Thymus (tissue), 11 donors: ENCODE measurements at regions not wholly inside any gene's neighbourhood (a gene's known extent, or its start where the extent isn't known, plus 50 kb on each side); places are given as distances from the start of the nearest gene placed in this dataset.

Source experiments
- DNase-seq, 9 donors: peaks; one replicate each; pipeline ENCODE4 v3.0.0-alpha.2; 2013; ENCODE audit warnings: low spot score in 9 of 9, low read depth in 6 of 9, missing footprints in 1 of 9
- H3K27ac ChIP-seq, 2 donors: one replicate each; pipeline ENCODE4 v1.5.1; 2013; ENCODE audit warnings: control low read depth in 1 of 2, low read depth in 1 of 2, low read length in 1 of 2, mild to moderate bottlenecking in 1 of 2, moderate library complexity in 1 of 2
- H3K27me3 ChIP-seq, 2 donors: one replicate each; pipeline ENCODE4 v1.5.1; 2013; ENCODE audit warnings: low read length in 1 of 2; ENCODE audit not compliant: control insufficient read depth in 2 of 2, insufficient read depth in 1 of 2
- H3K36me3 ChIP-seq, 2 donors: one replicate each; pipeline ENCODE4 v1.5.1; 2013; ENCODE audit warnings: low read length in 1 of 2, mild to moderate bottlenecking in 1 of 2, moderate library complexity in 1 of 2; ENCODE audit not compliant: control insufficient read depth in 2 of 2, insufficient read depth in 2 of 2
- H3K4me1 ChIP-seq, 2 donors: one replicate each; pipeline ENCODE4 v1.5.1; 2013; ENCODE audit warnings: low read length in 2 of 2; ENCODE audit not compliant: control insufficient read depth in 2 of 2, insufficient read depth in 2 of 2
- H3K4me3 ChIP-seq, 2 donors: one replicate each; pipeline ENCODE4 v1.5.1; 2013; ENCODE audit warnings: low read length in 2 of 2, control low read depth in 1 of 2, mild to moderate bottlenecking in 1 of 2
- H3K9me3 ChIP-seq, 2 donors: one replicate each; pipeline ENCODE4 v1.5.1; 2013; ENCODE audit warnings: low read length in 1 of 2, mild to moderate bottlenecking in 1 of 2; ENCODE audit not compliant: control insufficient read depth in 2 of 2, insufficient read depth in 1 of 2
- WGBS: extraction: QIAGEN DNeasy Blood & Tissue Kit; methylation state at CpG from one replicate; pipeline ENCODE4 v1.1.7; 2013; 5-methylcytosine and 5-hydroxymethylcytosine counted together
- donor health status: healthy.

DNA sequence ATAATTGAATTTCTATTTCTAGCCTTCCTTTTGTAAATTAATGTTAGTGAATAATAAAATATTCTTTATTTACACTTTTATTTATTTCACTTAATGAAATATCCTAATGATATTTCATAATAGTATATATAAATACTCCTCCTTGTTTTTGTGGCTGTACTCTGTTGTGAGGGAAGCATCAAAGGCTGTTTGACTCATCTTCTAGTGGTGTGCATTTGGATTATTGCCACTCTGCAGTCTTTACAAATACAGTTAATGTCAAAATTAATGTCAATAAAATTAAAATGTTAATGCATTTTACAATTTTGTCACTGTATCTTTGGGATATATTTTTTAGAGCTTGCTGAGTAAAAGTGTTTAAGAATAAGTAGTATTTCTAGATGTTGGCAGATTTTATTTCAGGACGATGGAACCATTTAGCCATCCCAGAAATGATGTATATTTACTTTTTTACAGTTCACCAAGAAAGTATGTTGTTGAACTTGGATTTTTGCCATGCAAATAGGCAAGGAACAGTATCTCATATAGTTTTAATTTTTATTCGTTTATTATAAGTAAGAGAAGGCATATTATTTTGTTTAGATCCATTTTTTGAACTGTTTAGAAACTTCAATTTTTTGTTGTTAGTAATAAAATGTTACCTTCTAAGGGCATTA is 281.2 kb upstream of the SLITRK6 start:
- no peak for DNase-seq
- Histone ChIP-seq H3K27ac (no peak overlapping the region), H3K4me1 (no peaks in the 10 kb centered on the region), H3K9me3 (no peaks in the 10 kb centered on the region), H3K36me3 (no peaks in the 10 kb centered on the region), H3K27me3 (no peaks in the 10 kb centered on the region), H3K4me3 (no peak overlapping the region)
- 90% methylated on average over 2 of the region's 2 CpGs for WGBS

DNA sequence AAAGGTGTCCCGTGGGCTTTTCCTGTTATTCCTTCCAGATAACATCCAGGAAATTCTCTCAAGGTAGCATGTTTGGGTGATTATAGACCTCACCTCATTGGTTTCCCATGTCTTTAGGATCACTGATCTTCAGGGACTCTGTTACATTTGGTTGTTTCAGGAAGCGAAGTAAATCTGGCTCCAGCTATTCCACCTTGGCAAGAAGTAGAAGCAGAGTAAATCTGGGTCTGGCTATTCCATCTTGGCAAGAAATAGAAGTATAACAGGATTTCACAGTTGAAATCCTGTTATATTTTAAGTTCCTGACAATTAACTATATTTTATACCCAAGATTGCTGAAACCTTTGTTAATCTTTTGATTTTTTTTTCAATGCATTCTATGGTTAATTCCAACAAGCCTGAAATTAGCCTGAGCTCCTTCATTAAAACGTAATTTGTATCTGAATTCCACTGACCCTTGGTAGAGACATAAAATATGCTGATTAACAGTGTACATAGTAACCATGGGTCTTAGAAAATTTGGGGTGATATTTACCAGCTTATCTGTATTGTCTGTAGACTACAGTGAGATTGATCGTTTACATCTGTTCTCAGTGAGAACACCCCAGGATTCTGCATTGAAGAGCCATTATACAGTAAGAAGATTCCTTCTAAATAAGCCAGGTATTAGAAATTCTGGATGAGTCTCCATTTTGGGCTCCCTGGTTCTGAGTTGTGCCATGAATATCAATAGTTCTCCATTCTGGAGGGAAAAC is 267.6 kb upstream of the SLITRK6 start:
- H3K4me1 ChIP-seq: no peaks in the 10 kb centered on the region
- no peak overlapping the region for H3K27ac ChIP-seq
- WGBS: 80% methylated on average over 4 of the region's 4 CpGs
- H3K4me3 ChIP-seq: no peak overlapping the region
- no peaks in the 10 kb centered on the region for H3K27me3 ChIP-seq
- peaks cover 1 to 2% of the 10 kb centered on the region in 2 donors for H3K9me3 ChIP-seq
- no peak for DNase-seq
- no peaks in the 10 kb centered on the region for H3K36me3 ChIP-seq

DNA sequence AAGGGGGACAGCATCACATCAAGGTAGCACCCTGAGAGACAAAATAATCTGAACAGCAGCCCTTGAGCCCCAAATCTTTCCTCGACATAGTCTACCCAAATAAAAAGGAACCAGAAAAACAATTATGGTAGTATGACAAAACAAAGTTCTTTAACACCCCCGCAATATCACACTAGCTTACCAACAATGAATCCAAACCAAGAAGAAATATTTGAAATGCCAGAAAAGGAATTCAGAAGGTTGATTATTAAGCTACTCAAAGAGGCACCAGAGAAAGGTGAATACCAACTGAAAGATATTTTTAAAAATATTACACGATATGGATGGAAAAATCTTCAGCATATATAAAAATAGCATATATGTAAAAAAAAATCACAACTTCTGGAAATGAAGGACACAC is 252.9 kb upstream of the SLITRK6 start:
- no peaks in the 10 kb centered on the region for H3K36me3 ChIP-seq
- DNase-seq: no peak
- H3K27ac ChIP-seq: no peak overlapping the region
- peaks cover 2 to 4% of the 10 kb centered on the region in 2 donors for H3K9me3 ChIP-seq
- H3K4me1 ChIP-seq: no peaks in the 10 kb centered on the region
- H3K4me3 ChIP-seq: no peak overlapping the region
- no peaks in the 10 kb centered on the region for H3K27me3 ChIP-seq
- WGBS: 76% methylated on average over 3 of the region's 3 CpGs

DNA sequence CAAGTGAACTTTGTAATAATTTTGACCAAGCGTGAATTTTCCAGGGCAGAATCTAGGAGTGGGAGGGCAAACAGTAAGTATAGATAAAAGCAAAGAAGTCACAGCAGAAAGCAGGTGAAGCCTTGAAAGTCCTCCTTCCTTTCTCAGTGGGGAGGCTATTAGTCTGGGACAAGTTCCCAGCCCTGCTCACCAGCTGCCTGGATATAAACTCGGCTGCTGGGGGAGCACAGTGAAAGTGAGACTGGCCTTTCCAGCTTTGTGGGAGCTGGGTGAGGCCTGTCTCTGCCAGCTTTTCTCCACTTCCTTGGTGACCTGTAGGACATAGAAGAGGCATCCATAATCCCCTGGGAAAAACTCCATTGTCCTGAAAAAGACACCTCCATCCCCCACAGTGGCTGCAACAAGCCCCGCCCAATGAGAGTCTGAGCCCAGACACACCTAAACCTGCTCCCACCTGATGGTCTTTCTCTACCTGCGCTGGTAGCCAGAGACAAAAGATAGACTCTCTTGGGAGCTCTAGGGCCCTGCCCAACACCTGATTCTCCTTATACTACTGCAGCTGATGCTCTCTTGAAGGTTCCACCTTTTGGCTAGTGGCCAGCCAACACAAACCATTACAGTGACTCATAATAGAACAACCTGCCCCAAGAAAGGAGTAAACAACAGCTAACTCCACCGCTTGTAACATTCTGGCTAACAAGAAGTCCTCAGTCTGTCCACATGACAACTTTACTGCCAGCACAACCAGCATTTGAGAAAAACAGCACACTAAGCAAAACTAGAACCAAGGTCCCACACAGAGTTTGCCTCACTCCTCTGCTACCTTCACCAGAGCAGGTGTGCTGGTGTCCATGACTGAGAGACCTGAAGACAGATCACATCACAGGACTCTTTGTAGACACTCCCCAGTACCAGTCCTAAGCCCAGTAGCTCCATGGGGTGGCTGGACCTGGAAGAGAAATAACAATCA is 252.2 kb upstream of the SLITRK6 start:
- no peak overlapping the region for H3K27ac ChIP-seq
- 81% methylated on average over 5 of the region's 5 CpGs for WGBS
- no peaks in the 10 kb centered on the region for H3K4me1 ChIP-seq
- no peaks in the 10 kb centered on the region for H3K27me3 ChIP-seq
- H3K9me3 ChIP-seq: peaks cover 2 to 4% of the 10 kb centered on the region in 2 donors
- no peak for DNase-seq
- H3K36me3 ChIP-seq: no peaks in the 10 kb centered on the region
- no peak overlapping the region for H3K4me3 ChIP-seq

DNA sequence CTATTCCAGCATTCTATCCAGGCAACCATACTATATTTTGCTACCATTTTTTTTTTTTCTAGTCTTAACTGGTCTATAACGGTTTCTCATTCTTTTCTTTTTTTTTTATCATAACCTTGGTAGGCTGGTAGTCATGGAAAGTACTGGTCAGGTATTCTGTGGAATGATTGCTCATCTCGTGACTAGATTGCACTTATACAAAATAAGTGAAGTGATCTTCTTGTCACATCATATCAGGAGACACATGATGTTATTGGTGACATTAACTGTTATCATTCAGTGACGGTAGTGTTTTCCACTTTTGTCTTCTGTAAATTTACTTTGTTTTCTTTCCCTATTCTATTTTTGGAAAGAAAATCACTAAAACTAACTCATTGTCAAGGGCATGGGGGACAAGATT is 239.3 kb upstream of the SLITRK6 start:
- DNase-seq: no peak
- H3K27ac ChIP-seq: no peak overlapping the region
- H3K9me3 ChIP-seq: no peaks in the 10 kb centered on the region
- WGBS: 88% methylated on average over 3 of the region's 3 CpGs
- H3K4me1 ChIP-seq: no peaks in the 10 kb centered on the region
- H3K4me3 ChIP-seq: no peak overlapping the region
- no peaks in the 10 kb centered on the region for H3K36me3 ChIP-seq
- H3K27me3 ChIP-seq: no peaks in the 10 kb centered on the region

DNA sequence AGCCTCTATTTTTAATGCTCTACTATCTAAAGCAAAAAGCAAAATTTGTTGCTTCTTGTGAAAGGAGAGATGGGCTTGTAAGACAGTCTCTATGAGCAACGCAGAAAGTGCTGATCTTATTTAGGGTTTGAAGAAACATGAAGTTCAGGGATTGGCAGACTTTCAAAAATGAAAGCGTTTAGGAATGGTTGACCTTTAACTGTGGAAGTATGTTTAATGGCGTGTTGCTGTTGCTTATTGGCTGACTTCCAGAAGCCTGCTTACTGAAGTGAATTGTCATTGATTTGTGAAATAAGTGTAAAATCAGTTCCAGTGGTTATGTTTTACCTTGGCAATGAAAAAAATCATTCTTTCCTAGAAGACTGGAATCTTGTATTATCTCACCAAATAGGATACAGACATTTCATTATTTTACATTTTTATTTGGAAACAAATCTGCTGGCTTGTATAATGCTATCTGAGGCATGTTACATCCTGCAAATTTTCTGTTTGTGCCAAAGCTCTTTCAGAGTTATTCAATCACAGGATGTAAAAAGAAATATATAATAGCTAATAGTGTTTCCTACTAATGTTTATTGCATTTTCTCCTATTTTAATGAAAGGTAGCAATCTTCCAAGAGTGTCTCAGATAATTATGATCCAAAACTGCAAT is 221.3 kb upstream of the SLITRK6 start:
- no peaks in the 10 kb centered on the region for H3K27me3 ChIP-seq
- no peaks in the 10 kb centered on the region for H3K36me3 ChIP-seq
- 58% methylated on average over 3 of the region's 3 CpGs for WGBS
- no peak overlapping the region for H3K27ac ChIP-seq
- peaks cover 0 to 5% of the 10 kb centered on the region in 2 donors for H3K9me3 ChIP-seq
- peak in 1 of 9 donors; percentile 2 for DNase-seq
- H3K4me3 ChIP-seq: no peak overlapping the region
- no peaks in the 10 kb centered on the region for H3K4me1 ChIP-seq

DNA sequence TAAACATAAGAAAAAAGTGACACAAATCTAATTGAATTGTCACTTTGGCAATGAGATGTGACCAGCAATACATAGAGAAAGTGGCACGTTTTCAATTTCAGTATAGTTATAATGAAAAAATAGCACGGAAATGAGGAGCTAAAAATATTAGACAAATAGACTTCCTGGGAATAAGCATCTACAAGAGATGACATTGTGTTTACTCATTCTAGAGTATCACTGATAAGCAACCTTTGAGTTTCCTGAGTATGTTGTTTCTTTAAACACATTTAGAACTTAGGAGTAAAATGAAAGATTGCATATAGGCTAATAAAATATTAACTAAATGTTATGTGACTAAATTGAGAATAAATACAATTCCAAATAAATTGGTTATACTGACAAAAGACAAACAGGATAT is 207.1 kb upstream of the SLITRK6 start:
- WGBS: 82% methylated on average over 2 of the region's 2 CpGs
- Histone ChIP-seq H3K27me3 (no peaks in the 10 kb centered on the region), H3K9me3 (no peaks in the 10 kb centered on the region), H3K36me3 (no peaks in the 10 kb centered on the region), H3K4me1 (no peaks in the 10 kb centered on the region), H3K27ac (no peak overlapping the region), H3K4me3 (no peak overlapping the region)
- DNase-seq: no peak

DNA sequence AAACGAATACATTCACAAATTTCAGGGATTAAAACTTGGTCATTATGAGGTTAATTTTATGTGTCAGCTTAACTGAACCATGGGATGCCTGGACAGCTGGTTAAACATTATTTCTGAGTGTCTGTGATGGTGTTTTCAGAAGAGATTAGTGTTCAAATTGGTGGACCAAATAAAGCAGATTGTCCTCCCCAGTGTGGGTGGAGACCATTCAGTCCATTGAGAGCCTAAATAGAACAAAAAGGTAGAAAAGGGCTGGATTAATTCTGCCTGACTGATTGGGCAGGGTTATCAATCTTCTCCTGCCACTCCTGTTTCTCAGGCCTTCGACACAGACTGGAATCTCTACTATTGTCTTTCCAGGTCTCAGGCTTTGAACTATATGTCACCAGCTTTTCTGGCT is 203.8 kb upstream of the SLITRK6 start:
- 67% methylated on average over 2 of the region's 2 CpGs for WGBS
- no peaks in the 10 kb centered on the region for H3K36me3 ChIP-seq
- H3K9me3 ChIP-seq: no peaks in the 10 kb centered on the region
- DNase-seq: no peak
- H3K27ac ChIP-seq: no peak overlapping the region
- no peak overlapping the region for H3K4me3 ChIP-seq
- no peaks in the 10 kb centered on the region for H3K27me3 ChIP-seq
- no peaks in the 10 kb centered on the region for H3K4me1 ChIP-seq
